ENCODE measurements at regions not wholly inside any gene's neighbourhood (a gene's known extent, or its start where the extent isn't known, plus 50 kb on each side); places are given as distances from the start of the nearest gene placed in this dataset.

DNA sequence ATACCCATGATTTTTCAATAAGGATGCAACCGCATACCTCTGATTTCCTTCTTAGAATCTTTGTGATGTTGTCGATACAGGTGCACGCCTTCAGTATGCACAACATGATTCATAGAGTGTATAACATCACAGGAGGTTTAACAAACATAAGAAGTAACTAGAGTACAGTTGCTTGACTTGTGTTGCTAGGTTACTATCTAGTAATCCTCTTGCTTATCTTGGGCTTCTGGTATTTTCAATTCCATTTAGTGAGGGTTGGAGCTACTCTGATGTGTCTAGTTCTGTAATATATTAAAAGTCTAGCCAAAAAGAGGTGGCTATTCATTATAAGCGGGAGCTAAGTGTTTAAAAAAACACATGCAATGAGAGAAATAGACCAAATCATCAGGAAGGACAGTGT, 85.5 kb upstream of the TENT5A start:
- ChIA-PET POLR2A (interaction anchor here (0.7 kb wide), 1 partner anchor 10 kb away, joined by 6 read pairs; no protein-coding TSS in a partner anchor), CTCF (no interaction called here)
- Mint-ChIP-seq H3K36me3 (no peaks in the 10 kb centered on the region), H3K27ac (no peak overlapping the region), H3K4me3 (no peak overlapping the region), H3K4me1 (no peaks in the 10 kb centered on the region), H3K9me3 (peaks cover 10% of the 10 kb centered on the region), H3K27me3 (ENCODE audit: low read depth) (no peaks in the 10 kb centered on the region)
- ATAC-seq (no peak), DNase-seq (ENCODE audit: low spot score) (no peak)
- TF ChIP-seq, protein P1, sequence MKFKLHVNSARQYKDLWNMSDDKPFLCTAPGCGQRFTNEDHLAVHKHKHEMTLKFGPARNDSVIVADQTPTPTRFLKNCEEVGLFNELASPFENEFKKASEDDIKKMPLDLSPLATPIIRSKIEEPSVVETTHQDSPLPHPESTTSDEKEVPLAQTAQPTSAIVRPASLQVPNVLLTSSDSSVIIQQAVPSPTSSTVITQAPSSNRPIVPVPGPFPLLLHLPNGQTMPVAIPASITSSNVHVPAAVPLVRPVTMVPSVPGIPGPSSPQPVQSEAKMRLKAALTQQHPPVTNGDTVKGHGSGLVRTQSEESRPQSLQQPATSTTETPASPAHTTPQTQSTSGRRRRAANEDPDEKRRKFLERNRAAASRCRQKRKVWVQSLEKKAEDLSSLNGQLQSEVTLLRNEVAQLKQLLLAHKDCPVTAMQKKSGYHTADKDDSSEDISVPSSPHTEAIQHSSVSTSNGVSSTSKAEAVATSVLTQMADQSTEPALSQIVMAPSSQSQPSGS (CRISPR knock-in tag; IDR thresholded peaks at IDR 0.05; ENCODE audit: borderline replicate concordance, low read depth) = no peak
- TF ChIP-seq FOXJ3 (CRISPR knock-in tag; IDR thresholded peaks at IDR 0.05; ENCODE audit: borderline replicate concordance) (no peak), ETV6 (CRISPR knock-in tag; IDR thresholded peaks at IDR 0.05) (no peak), FOXK1 (CRISPR knock-in tag; IDR thresholded peaks at IDR 0.05) (no peak)

DNA sequence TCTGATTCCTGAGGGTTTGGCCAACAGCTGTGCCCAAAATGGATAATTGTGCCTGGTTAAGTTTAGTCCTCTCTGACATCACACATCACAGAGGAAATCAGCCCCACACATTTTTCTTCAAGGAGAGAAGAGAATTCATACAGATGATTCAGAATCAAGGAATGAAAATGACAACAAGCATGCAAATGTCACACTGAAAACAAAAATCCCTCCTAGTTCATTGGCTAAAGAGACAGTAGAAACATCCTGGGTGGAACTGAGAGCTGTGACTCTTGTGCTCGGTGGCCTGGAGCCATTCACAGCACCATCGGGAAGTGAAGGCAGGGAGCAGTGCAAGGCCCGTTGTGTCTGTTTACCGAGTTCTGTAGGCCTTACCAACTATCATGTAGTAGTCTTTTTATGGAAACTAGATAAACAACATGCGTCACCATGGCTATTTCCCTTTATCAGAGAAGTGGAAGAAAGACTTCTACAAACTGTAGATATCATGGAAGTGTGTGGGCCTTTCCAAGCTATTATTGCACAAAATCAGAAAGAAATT, 81.7 kb upstream of the TENT5A start:
- no peak overlapping the region; the same call in 1 of the 2 replicates for H3K27ac Mint-ChIP-seq
- peaks cover 10% of the 10 kb centered on the region for H3K9me3 Mint-ChIP-seq
- POLR2A ChIA-PET = no interaction called here
- DNase-seq (ENCODE audit: low spot score) (no peak), ATAC-seq (no peak)
- H3K4me1 Mint-ChIP-seq = no peaks in the 10 kb centered on the region
- no peaks in the 10 kb centered on the region for H3K27me3 Mint-ChIP-seq (ENCODE audit: low read depth)
- CTCF ChIA-PET = no interaction called here
- no peak overlapping the region for H3K4me3 Mint-ChIP-seq
- no peaks in the 10 kb centered on the region for H3K36me3 Mint-ChIP-seq
- TF ChIP-seq, protein P1 (CRISPR knock-in tag; IDR thresholded peaks at IDR 0.05; ENCODE audit: borderline replicate concordance, low read depth) = no peak
- TF ChIP-seq IRF2 (CRISPR knock-in tag; IDR thresholded peaks at IDR 0.05; ENCODE audit: borderline replicate concordance, low read depth) (no peak), HMGA2 (CRISPR knock-in tag; IDR thresholded peaks at IDR 0.05) (no peak)

DNA sequence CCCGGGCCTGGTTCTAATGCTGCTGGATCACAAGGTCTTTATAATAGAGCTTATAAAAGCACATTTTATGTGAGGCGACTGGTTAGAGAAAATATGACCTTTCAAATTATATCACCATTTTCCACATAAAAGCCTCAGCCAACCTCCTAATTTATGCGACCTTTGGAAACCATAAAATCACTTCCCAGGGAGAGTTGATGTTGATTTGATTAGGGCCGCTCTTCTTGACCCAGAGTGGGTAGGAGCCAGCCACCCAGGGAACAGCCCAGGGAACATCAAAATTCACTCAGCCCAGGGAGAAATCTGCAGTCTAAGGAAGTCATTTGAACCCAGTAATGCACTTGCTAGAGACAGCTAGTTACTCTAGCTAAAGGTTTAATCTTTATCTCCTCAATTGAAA, 79.8 kb upstream of the TENT5A start:
- no peaks in the 10 kb centered on the region for H3K27me3 Mint-ChIP-seq (ENCODE audit: low read depth)
- POLR2A ChIA-PET = no interaction called here
- H3K36me3 Mint-ChIP-seq = no peaks in the 10 kb centered on the region
- DNase-seq (ENCODE audit: low spot score) (no peak), ATAC-seq (no peak)
- H3K27ac Mint-ChIP-seq = no peak overlapping the region
- TF ChIP-seq, protein P2, sequence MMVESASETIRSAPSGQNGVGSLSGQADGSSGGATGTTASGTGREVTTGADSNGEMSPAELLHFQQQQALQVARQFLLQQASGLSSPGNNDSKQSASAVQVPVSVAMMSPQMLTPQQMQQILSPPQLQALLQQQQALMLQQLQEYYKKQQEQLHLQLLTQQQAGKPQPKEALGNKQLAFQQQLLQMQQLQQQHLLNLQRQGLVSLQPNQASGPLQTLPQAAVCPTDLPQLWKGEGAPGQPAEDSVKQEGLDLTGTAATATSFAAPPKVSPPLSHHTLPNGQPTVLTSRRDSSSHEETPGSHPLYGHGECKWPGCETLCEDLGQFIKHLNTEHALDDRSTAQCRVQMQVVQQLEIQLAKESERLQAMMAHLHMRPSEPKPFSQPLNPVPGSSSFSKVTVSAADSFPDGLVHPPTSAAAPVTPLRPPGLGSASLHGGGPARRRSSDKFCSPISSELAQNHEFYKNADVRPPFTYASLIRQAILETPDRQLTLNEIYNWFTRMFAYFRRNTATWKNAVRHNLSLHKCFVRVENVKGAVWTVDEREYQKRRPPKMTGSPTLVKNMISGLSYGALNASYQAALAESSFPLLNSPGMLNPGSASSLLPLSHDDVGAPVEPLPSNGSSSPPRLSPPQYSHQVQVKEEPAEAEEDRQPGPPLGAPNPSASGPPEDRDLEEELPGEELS (CRISPR knock-in tag; IDR thresholded peaks at IDR 0.05) = no peak
- TF ChIP-seq, protein P3, sequence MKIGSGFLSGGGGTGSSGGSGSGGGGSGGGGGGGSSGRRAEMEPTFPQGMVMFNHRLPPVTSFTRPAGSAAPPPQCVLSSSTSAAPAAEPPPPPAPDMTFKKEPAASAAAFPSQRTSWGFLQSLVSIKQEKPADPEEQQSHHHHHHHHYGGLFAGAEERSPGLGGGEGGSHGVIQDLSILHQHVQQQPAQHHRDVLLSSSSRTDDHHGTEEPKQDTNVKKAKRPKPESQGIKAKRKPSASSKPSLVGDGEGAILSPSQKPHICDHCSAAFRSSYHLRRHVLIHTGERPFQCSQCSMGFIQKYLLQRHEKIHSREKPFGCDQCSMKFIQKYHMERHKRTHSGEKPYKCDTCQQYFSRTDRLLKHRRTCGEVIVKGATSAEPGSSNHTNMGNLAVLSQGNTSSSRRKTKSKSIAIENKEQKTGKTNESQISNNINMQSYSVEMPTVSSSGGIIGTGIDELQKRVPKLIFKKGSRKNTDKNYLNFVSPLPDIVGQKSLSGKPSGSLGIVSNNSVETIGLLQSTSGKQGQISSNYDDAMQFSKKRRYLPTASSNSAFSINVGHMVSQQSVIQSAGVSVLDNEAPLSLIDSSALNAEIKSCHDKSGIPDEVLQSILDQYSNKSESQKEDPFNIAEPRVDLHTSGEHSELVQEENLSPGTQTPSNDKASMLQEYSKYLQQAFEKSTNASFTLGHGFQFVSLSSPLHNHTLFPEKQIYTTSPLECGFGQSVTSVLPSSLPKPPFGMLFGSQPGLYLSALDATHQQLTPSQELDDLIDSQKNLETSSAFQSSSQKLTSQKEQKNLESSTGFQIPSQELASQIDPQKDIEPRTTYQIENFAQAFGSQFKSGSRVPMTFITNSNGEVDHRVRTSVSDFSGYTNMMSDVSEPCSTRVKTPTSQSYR (CRISPR knock-in tag; IDR thresholded peaks at IDR 0.05) = no peak
- TF ChIP-seq SMAD4 (CRISPR knock-in tag; IDR thresholded peaks at IDR 0.05) (no peak), GRHL2 (CRISPR knock-in tag; IDR thresholded peaks at IDR 0.05; ENCODE audit: insufficient replicate concordance, severe bottlenecking) (no peak), FOXP1 (CRISPR knock-in tag; IDR thresholded peaks at IDR 0.05; ENCODE audit: borderline replicate concordance) (no peak), FOXK1 (CRISPR knock-in tag; IDR thresholded peaks at IDR 0.05) (no peak)
- H3K4me1 Mint-ChIP-seq = no peaks in the 10 kb centered on the region
- CTCF ChIA-PET = no interaction called here
- H3K4me3 Mint-ChIP-seq = no peak overlapping the region
- H3K9me3 Mint-ChIP-seq = peaks cover 10% of the 10 kb centered on the region

Measured in WTC11 (cell line).